Uterus (tissue), 2 donors: ENCODE measurements at regions not wholly inside any gene's neighbourhood (a gene's known extent, or its start where the extent isn't known, plus 50 kb on each side); places are given as distances from the start of the nearest gene placed in this dataset.

ENCODE experiments used
- POLR2A ChIP-seq, 2 donors: fragments of 450-650 bp; IDR thresholded peaks; one replicate each; pipeline ENCODE4 v1.6.1; 2016; ENCODE audit warnings: antibody characterized with exemption in 2 of 2, mild to moderate bottlenecking in 1 of 2, moderate library complexity in 1 of 2
- TF ChIP-seq, protein P1 (sequence below), 4 experiments: fragments of 200-600 bp in 2 of 4; fragments of 450-650 bp in 2 of 4; sonication (generic) in 2 of 4; IDR thresholded peaks; one replicate each; pipeline ENCODE4 v1.5.1; 2016 to 2019; ENCODE audit warnings: antibody characterized with exemption in 4 of 4, mild to moderate bottlenecking in 2 of 4, moderate library complexity in 1 of 4

DNA sequence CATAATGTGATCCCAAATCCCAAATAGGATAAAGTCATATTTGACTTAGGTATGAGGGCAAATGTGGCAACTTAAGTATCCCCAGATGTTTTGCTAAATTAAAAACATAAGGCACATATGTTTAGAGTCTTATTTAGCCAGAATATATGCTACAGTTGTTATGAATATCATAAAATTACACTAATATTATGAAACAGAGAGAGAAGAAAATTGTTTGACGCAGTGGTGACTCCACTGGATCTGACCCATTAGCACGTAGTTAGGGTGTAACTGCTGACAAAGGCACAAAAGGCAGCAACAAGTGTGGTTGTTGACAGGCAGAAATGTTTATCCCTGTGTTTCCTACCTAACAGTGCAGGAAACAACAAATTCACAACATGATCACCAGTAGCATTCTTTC lies 152.4 kb upstream of the THBS2 start:
- no peak for TF ChIP-seq POLR2A (IDR thresholded peaks at IDR 0.05)
- TF ChIP-seq, protein P1, sequence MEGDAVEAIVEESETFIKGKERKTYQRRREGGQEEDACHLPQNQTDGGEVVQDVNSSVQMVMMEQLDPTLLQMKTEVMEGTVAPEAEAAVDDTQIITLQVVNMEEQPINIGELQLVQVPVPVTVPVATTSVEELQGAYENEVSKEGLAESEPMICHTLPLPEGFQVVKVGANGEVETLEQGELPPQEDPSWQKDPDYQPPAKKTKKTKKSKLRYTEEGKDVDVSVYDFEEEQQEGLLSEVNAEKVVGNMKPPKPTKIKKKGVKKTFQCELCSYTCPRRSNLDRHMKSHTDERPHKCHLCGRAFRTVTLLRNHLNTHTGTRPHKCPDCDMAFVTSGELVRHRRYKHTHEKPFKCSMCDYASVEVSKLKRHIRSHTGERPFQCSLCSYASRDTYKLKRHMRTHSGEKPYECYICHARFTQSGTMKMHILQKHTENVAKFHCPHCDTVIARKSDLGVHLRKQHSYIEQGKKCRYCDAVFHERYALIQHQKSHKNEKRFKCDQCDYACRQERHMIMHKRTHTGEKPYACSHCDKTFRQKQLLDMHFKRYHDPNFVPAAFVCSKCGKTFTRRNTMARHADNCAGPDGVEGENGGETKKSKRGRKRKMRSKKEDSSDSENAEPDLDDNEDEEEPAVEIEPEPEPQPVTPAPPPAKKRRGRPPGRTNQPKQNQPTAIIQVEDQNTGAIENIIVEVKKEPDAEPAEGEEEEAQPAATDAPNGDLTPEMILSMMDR (IDR thresholded peaks at IDR 0.05), result no peak
